Neural cell (in vitro differentiated cells): ENCODE measurements at regions not wholly inside any gene's neighbourhood (a gene's known extent, or its start where the extent isn't known, plus 50 kb on each side); places are given as distances from the start of the nearest gene placed in this dataset.

Experiments
- CTCF ChIP-seq: fragments of 450-650 bp; IDR thresholded peaks from 2 replicates; pipeline ENCODE4 v1.5.1; 2014; ENCODE audit warnings: antibody characterized with exemption, mild to moderate bottlenecking, moderate library complexity; ENCODE audit not compliant: poor library complexity, severe bottlenecking
- EP300 ChIP-seq: fragments of 450-650 bp; conservative IDR thresholded peaks from 2 replicates; pipeline ENCODE4 v1.6.1; 2014; ENCODE audit warnings: antibody characterized with exemption, mild to moderate bottlenecking, moderate library complexity; ENCODE audit not compliant: poor library complexity, severe bottlenecking
- EZH2 ChIP-seq: fragments of 200-600, 300-800 bp; shearing (Covaris generic), sonication (generic); IDR thresholded peaks from 2 replicates; pipeline ENCODE4 v1.6.1; 2014; ENCODE audit warnings: antibody characterized with exemption, low read length, borderline replicate concordance, mild to moderate bottlenecking; ENCODE audit not compliant: insufficient read depth, poor library complexity, severe bottlenecking
- MXI1 ChIP-seq: fragments of 450-650 bp; conservative IDR thresholded peaks from 2 replicates; pipeline ENCODE4 v1.6.1; 2014; ENCODE audit warnings: antibody characterized with exemption, mild to moderate bottlenecking; ENCODE audit not compliant: poor library complexity, severe bottlenecking
- RAD21 ChIP-seq: fragments of 450-650 bp; conservative IDR thresholded peaks from 2 replicates; pipeline ENCODE4 v1.6.1; 2014; ENCODE audit warnings: antibody characterized with exemption, mild to moderate bottlenecking, moderate library complexity
- SMC3 ChIP-seq: fragments of 450-650 bp; conservative IDR thresholded peaks from 2 replicates; pipeline ENCODE4 v1.6.1; 2014; ENCODE audit warnings: antibody characterized with exemption, mild to moderate bottlenecking, moderate library complexity; ENCODE audit not compliant: poor library complexity
- TAF1 ChIP-seq: IDR thresholded peaks from 2 replicates; pipeline ENCODE4 v1.6.1; 2012; ENCODE audit warnings: low read depth

- TF ChIP-seq EZH2 (no peak), CTCF (no peak), RAD21 (no peak), SMC3 (no peak), EP300 (no peak), MXI1 (no peak), TAF1 (no peak)
These were observed 63.6 kb upstream of the SFMBT2 start for GRCh38 chr10:7474388-7474787.
